ENCODE measurements at regions not wholly inside any gene's neighbourhood (a gene's known extent, or its start where the extent isn't known, plus 50 kb on each side); places are given as distances from the start of the nearest gene placed in this dataset.

GRCh38 chr11:131311776-131312514 lies 58.5 kb upstream of the NTM start:
- Histone ChIP-seq H3K4me1 (ENCODE audit: control insufficient read depth in 1 of 2, low read depth in 2 of 2) (no peaks in the 10 kb centered on the region), H3K4me3 (no peak overlapping the region), H3K27ac (no peak overlapping the region), H3K27me3 (replicated peaks; ENCODE audit: insufficient read depth) (no peaks in the 10 kb centered on the region), H3K9me3 (no peaks in the 10 kb centered on the region), H3K36me3 (no peaks in the 10 kb centered on the region)
- TF ChIP-seq CTCF (IDR thresholded peaks at IDR 0.05): no peak
- DNase-seq (ENCODE audit: low spot score) (no peak), ATAC-seq (ENCODE audit: insufficient number of reproducible peaks, low FRiP score, low read depth) (no peak)
